ENCODE measurements at regions not wholly inside any gene's neighbourhood (a gene's known extent, or its start where the extent isn't known, plus 50 kb on each side); places are given as distances from the start of the nearest gene placed in this dataset.

- TF ChIP-seq, protein P1, sequence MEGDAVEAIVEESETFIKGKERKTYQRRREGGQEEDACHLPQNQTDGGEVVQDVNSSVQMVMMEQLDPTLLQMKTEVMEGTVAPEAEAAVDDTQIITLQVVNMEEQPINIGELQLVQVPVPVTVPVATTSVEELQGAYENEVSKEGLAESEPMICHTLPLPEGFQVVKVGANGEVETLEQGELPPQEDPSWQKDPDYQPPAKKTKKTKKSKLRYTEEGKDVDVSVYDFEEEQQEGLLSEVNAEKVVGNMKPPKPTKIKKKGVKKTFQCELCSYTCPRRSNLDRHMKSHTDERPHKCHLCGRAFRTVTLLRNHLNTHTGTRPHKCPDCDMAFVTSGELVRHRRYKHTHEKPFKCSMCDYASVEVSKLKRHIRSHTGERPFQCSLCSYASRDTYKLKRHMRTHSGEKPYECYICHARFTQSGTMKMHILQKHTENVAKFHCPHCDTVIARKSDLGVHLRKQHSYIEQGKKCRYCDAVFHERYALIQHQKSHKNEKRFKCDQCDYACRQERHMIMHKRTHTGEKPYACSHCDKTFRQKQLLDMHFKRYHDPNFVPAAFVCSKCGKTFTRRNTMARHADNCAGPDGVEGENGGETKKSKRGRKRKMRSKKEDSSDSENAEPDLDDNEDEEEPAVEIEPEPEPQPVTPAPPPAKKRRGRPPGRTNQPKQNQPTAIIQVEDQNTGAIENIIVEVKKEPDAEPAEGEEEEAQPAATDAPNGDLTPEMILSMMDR (IDR thresholded peaks at IDR 0.05 in 2 of 3, conservative IDR thresholded peaks at IDR 0.05 in 1 of 3; ENCODE audit: borderline replicate concordance in 1 of 3, insufficient read depth in 1 of 3, low read depth in 2 of 3, low read length in 2 of 3) = no peak
- TF ChIP-seq SP1 (IDR thresholded peaks at IDR 0.05; ENCODE audit: low read depth) (no peak), CEBPB (IDR thresholded peaks at IDR 0.05; ENCODE audit: low read depth) (no peak), EZH2 (IDR thresholded peaks at IDR 0.05) (no peak), ZFX (IDR thresholded peaks at IDR 0.05) (no peak), TCF7L2 (IDR thresholded peaks at IDR 0.05; ENCODE audit: borderline replicate concordance, extremely low read depth, insufficient read depth, insufficient read length) (no peak), YY1 (IDR thresholded peaks at IDR 0.05; ENCODE audit: extremely low read depth, insufficient replicate concordance, low read depth, low read length) (no peak), CBX3 (IDR thresholded peaks at IDR 0.05; ENCODE audit: low read depth) (no peak)
- TF ChIP-seq, protein P2, sequence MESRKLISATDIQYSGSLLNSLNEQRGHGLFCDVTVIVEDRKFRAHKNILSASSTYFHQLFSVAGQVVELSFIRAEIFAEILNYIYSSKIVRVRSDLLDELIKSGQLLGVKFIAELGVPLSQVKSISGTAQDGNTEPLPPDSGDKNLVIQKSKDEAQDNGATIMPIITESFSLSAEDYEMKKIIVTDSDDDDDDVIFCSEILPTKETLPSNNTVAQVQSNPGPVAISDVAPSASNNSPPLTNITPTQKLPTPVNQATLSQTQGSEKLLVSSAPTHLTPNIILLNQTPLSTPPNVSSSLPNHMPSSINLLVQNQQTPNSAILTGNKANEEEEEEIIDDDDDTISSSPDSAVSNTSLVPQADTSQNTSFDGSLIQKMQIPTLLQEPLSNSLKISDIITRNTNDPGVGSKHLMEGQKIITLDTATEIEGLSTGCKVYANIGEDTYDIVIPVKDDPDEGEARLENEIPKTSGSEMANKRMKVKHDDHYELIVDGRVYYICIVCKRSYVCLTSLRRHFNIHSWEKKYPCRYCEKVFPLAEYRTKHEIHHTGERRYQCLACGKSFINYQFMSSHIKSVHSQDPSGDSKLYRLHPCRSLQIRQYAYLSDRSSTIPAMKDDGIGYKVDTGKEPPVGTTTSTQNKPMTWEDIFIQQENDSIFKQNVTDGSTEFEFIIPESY (IDR thresholded peaks at IDR 0.05; ENCODE audit: extremely low read depth, insufficient replicate concordance, low read length) = no peak
These were observed 79.5 kb downstream of the SLITRK6 start (continued) for GRCh38 chr13:85719749-85720148.

DNA sequence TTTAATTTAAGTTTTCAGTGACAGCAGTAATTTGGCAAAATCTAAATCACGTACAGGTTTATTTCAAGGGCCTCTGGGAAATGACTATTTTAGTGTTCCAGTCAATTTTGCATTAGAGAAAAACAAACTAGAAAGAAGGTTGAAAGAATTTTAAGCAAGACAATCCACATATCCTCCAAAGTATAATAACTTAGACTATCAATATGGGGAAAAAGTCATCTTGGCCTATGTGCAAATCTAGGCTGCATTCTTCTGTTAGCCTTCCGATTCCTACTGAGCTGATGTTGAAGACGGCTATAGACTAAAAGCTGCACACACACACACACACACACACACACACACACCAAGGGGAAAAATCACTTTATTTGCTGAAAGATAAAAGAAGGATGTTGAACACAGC is 81.3 kb downstream of the SLITRK6 start:
- Histone ChIP-seq H3K27ac (ENCODE audit: low read depth, low read length) (no peak overlapping the region), H3K79me2 (ENCODE audit: insufficient read depth, low read length) (no peaks in the 10 kb centered on the region), H2AFZ (ENCODE audit: low read depth, low read length, poor library complexity, severe bottlenecking) (no peak overlapping the region), H3K9ac (ENCODE audit: low read length) (no peak overlapping the region), H3K27me3 (ENCODE audit: insufficient read depth, low read length) (no peaks in the 10 kb centered on the region), H3K4me2 (ENCODE audit: low read length) (no peak overlapping the region), H3K9me3 (ENCODE audit: control insufficient read depth in 1 of 2, insufficient read depth in 1 of 2, low read depth in 1 of 2, low read length in 2 of 2) (no peaks in the 10 kb centered on the region), H3K4me1 (ENCODE audit: control insufficient read depth in 1 of 2, insufficient read depth in 2 of 2, low read length in 2 of 2) (no peaks in the 10 kb centered on the region), H3K36me3 (ENCODE audit: control insufficient read depth in 1 of 2, insufficient read depth in 2 of 2, low read length in 2 of 2) (no peaks in the 10 kb centered on the region), H4K20me1 (ENCODE audit: insufficient read depth) (no peaks in the 10 kb centered on the region), H3K4me3 (replicated peaks in 1 of 2; ENCODE audit: low read depth in 1 of 2, low read length in 2 of 2) (no peak overlapping the region), H3K9me2 (ENCODE audit: insufficient read depth) (no peaks in the 10 kb centered on the region)
- no TSS peak for BruUV-seq (replicated peaks)
- ChIA-PET POLR2A (no interaction called here), CTCF (no interaction called here), RAD21 (ENCODE audit: low non-redundant PET in 1 of 2, low total read pairs in 2 of 2, uncharacterized antibody in 2 of 2, unreplicated experiment in 2 of 2) (no interaction called here)
- DNase-seq (ENCODE audit: low read depth, low spot score) (no peak), ATAC-seq (no peak)
- intact Hi-C loops (cut with micrococcal nuclease) = no loop called here
- TF ChIP-seq ATF3 (IDR thresholded peaks at IDR 0.05) (no peak), SIN3A (IDR thresholded peaks at IDR 0.05; ENCODE audit: low read depth) (no peak), ZNF274 (IDR thresholded peaks at IDR 0.05; ENCODE audit: low read depth, low read length) (no peak), ELF1 (IDR thresholded peaks at IDR 0.05; ENCODE audit: borderline replicate concordance, low read depth) (no peak), EZH2phosphoT487 (IDR thresholded peaks at IDR 0.05; ENCODE audit: borderline replicate concordance) (no peak), YY1 (IDR thresholded peaks at IDR 0.05; ENCODE audit: extremely low read depth, insufficient replicate concordance, low read depth, low read length) (no peak), RAD21 (IDR thresholded peaks at IDR 0.05; ENCODE audit: low read depth) (no peak), POLR2AphosphoS5 (IDR thresholded peaks at IDR 0.05; ENCODE audit: low read depth, low read length) (no peak), SRF (IDR thresholded peaks at IDR 0.05; ENCODE audit: low read depth) (no peak), POLR2A (IDR thresholded peaks at IDR 0.05; ENCODE audit: borderline replicate concordance, extremely low read depth, insufficient read depth, insufficient read length) (no peak), CEBPB (IDR thresholded peaks at IDR 0.05; ENCODE audit: low read depth) (no peak), ZFX (IDR thresholded peaks at IDR 0.05) (no peak)
- TF ChIP-seq, protein P3, sequence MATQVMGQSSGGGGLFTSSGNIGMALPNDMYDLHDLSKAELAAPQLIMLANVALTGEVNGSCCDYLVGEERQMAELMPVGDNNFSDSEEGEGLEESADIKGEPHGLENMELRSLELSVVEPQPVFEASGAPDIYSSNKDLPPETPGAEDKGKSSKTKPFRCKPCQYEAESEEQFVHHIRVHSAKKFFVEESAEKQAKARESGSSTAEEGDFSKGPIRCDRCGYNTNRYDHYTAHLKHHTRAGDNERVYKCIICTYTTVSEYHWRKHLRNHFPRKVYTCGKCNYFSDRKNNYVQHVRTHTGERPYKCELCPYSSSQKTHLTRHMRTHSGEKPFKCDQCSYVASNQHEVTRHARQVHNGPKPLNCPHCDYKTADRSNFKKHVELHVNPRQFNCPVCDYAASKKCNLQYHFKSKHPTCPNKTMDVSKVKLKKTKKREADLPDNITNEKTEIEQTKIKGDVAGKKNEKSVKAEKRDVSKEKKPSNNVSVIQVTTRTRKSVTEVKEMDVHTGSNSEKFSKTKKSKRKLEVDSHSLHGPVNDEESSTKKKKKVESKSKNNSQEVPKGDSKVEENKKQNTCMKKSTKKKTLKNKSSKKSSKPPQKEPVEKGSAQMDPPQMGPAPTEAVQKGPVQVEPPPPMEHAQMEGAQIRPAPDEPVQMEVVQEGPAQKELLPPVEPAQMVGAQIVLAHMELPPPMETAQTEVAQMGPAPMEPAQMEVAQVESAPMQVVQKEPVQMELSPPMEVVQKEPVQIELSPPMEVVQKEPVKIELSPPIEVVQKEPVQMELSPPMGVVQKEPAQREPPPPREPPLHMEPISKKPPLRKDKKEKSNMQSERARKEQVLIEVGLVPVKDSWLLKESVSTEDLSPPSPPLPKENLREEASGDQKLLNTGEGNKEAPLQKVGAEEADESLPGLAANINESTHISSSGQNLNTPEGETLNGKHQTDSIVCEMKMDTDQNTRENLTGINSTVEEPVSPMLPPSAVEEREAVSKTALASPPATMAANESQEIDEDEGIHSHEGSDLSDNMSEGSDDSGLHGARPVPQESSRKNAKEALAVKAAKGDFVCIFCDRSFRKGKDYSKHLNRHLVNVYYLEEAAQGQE (IDR thresholded peaks at IDR 0.05; ENCODE audit: low read depth) = no peak

Data from HCT116 (cell line).